MCF 10A (cell line): ENCODE measurements at regions not wholly inside any gene's neighbourhood (a gene's known extent, or its start where the extent isn't known, plus 50 kb on each side); places are given as distances from the start of the nearest gene placed in this dataset.

Experiments
- BruUV-seq: library from RNA; stranded (reverse); fragments of 400-500 nt; replicated peaks from 2 replicates; lab custom pipeline; 2021; lab: Mats Ljungman, UMichigan
- CTCF ChIA-PET: fragments of 300-600 bp; sonication (Branson Sonifier 250); formaldehyde crosslinking; extraction: SDS; loops from one replicate; lab custom pipeline; 2021; ENCODE audit warnings: antibody characterized with exemption, inconsistent platforms; lab: Yijun Ruan, JAX
- POLR2A ChIA-PET: fragments of 300-600, 350-650 bp; sonication (Branson Sonifier 250); formaldehyde crosslinking; extraction: SDS; loops from one replicate; lab custom pipeline; 2020; ENCODE audit warnings: antibody characterized with exemption, inconsistent platforms; lab: Yijun Ruan, JAX
- DNase-seq: peaks from one replicate; pipeline ENCODE4 v3.0.0-alpha.2; 2018; ENCODE audit not compliant: unreplicated experiment
- H3K27ac Mint-ChIP-seq: one replicate; pipeline ENCODE4 v1.8.0; 2022; ENCODE audit warnings: mild to moderate bottlenecking, low read depth, mixed read lengths; ENCODE audit not compliant: unreplicated experiment
- H3K27me3 Mint-ChIP-seq: one replicate; pipeline ENCODE4 v1.8.0; 2022; ENCODE audit warnings: mixed read lengths; ENCODE audit not compliant: insufficient read depth, unreplicated experiment
- H3K36me3 Mint-ChIP-seq: one replicate; pipeline ENCODE4 v1.8.0; 2022; ENCODE audit warnings: mild to moderate bottlenecking, moderate library complexity, mixed read lengths; ENCODE audit not compliant: insufficient read depth, unreplicated experiment
- H3K4me1 Mint-ChIP-seq: one replicate; pipeline ENCODE4 v1.8.0; 2022; ENCODE audit warnings: mixed read lengths; ENCODE audit not compliant: insufficient read depth, unreplicated experiment
- H3K4me3 Mint-ChIP-seq: one replicate; pipeline ENCODE4 v1.8.0; 2022; ENCODE audit warnings: mild to moderate bottlenecking, moderate library complexity, mixed read lengths; ENCODE audit not compliant: unreplicated experiment
- H3K9me3 Mint-ChIP-seq: one replicate; pipeline ENCODE4 v1.8.0; 2022; ENCODE audit warnings: mixed read lengths; ENCODE audit not compliant: unreplicated experiment
- CTCF ChIP-seq: fragments of 200-600 bp; IDR thresholded peaks from one replicate; pipeline ENCODE4 v1.8.0; 2022; ENCODE audit warnings: antibody characterized with exemption, mild to moderate bottlenecking; ENCODE audit not compliant: unreplicated experiment
- intact Hi-C: fragments of 100-400 bp; cut with micrococcal nuclease; formaldehyde crosslinking; loops from 2 replicates; pipeline ENCODE4 v1.14.1; 2022

DNA sequence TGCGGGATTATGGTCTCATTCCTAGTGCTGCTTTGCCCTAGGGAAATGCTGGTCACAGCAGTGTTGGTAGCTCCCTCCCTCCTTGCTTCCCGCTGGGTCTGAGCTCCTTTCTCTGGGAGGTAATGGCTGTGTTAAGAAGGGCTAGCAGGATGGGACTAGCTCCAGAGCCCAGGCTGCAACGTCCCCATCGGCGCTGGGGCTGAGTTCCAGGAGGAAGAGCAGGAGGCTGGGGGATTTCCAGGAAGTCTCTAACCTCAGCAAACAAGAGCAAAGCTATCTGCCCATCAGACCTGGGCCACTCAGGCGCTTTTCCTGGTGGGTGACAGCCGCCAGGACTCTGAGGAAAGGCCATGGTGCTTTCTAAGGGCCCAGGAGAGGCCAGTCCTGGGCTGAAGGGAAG, 174.2 kb downstream of the DLL1 start:
- Mint-ChIP-seq H3K27me3 (peaks cover 25% of the 10 kb centered on the region), H3K9me3 (peaks cover 7% of the 10 kb centered on the region), H3K4me3 (no peak overlapping the region), H3K27ac (no peak overlapping the region), H3K36me3 (no peaks in the 10 kb centered on the region), H3K4me1 (no peaks in the 10 kb centered on the region)
- intact Hi-C loops: no loop called here
- DNase-seq: no peak
- POLR2A ChIA-PET: no interaction called here
- no TSS peak for BruUV-seq
- CTCF ChIA-PET: interaction anchor here (0.6 to 0.7 kb wide), 2 partner anchors 30 to 403 kb away, joined by 3 read pairs; no protein-coding TSS in a partner anchor
- no peak for TF ChIP-seq CTCF

- BruUV-seq: no TSS peak
Observed at GRCh38 chr6:170114956-170115855, 175.7 kb downstream of the DLL1 start.

GRCh38 chr6:170114187-170114945, 176.5 kb downstream of the DLL1 start:
- H3K27ac Mint-ChIP-seq: no peak overlapping the region
- no peak for DNase-seq
- no peak overlapping the region for H3K4me3 Mint-ChIP-seq
- no peak for TF ChIP-seq CTCF
- no peaks in the 10 kb centered on the region for H3K9me3 Mint-ChIP-seq
- no TSS peak for BruUV-seq
- POLR2A ChIA-PET: no interaction called here
- no peaks in the 10 kb centered on the region for H3K4me1 Mint-ChIP-seq
- H3K36me3 Mint-ChIP-seq: no peaks in the 10 kb centered on the region
- intact Hi-C loops: no loop called here
- H3K27me3 Mint-ChIP-seq: peaks cover 25% of the 10 kb centered on the region
- CTCF ChIA-PET: no interaction called here

More at GRCh38 chr6:170114956-170115855, 175.7 kb downstream of the DLL1 start:
- peaks cover 25% of the 10 kb centered on the region for H3K27me3 Mint-ChIP-seq
- ChIA-PET POLR2A (no interaction called here), CTCF (no interaction called here)
- intact Hi-C loops: no loop called here
- H3K36me3 Mint-ChIP-seq: no peaks in the 10 kb centered on the region
- no peak overlapping the region for H3K4me3 Mint-ChIP-seq
- peaks cover under 1% of the 10 kb centered on the region for H3K9me3 Mint-ChIP-seq
- TF ChIP-seq CTCF: no peak
- H3K4me1 Mint-ChIP-seq: no peaks in the 10 kb centered on the region
- peak; percentile 34 for DNase-seq
- no peak overlapping the region for H3K27ac Mint-ChIP-seq

- no peaks in the 10 kb centered on the region for H3K9me3 Mint-ChIP-seq
- BruUV-seq: no TSS peak
- no peaks in the 10 kb centered on the region for H3K4me1 Mint-ChIP-seq
- no peak overlapping the region for H3K27ac Mint-ChIP-seq
- no peak overlapping the region for H3K4me3 Mint-ChIP-seq
- H3K27me3 Mint-ChIP-seq: peaks cover 29% of the 10 kb centered on the region
- POLR2A ChIA-PET: no interaction called here
- intact Hi-C loops: no loop called here
- no peaks in the 10 kb centered on the region for H3K36me3 Mint-ChIP-seq
- CTCF ChIA-PET: interaction anchor here (0.6 kb wide), 1 partner anchor 177 kb away, joined by 3 read pairs; no protein-coding TSS in a partner anchor
- no peak for DNase-seq
- TF ChIP-seq CTCF: no peak
Observed at GRCh38 chr6:170113141-170113540, 177.7 kb downstream of the DLL1 start.
